SU-DHL-6 (cell line): ENCODE measurements at regions not wholly inside any gene's neighbourhood (a gene's known extent, or its start where the extent isn't known, plus 50 kb on each side); places are given as distances from the start of the nearest gene placed in this dataset.

ENCODE experiments used
- H2AFZ ChIP-seq: fragments of 200-600 bp; sonication (generic); 2 replicates; pipeline ENCODE4 v1.6.1; 2014; ENCODE audit warnings: low read depth, mild to moderate bottlenecking, moderate library complexity, mixed read lengths, antibody characterized with exemption, low read length; ENCODE audit not compliant: severe bottlenecking
- H3F3A ChIP-seq: fragments of 200-600 bp; shearing (Covaris generic); 2 replicates; pipeline ENCODE4 v1.6.0; 2016; ENCODE audit warnings: antibody characterized with exemption, mild to moderate bottlenecking; ENCODE audit not compliant: insufficient read depth
- H3K27ac ChIP-seq: fragments of 200-600 bp; sonication (generic); 2 replicates; pipeline ENCODE4 v1.5.1; 2016; ENCODE audit warnings: low read depth, mild to moderate bottlenecking, low read length, moderate library complexity, mixed read lengths
- H3K27me3 ChIP-seq: fragments of 200-600 bp; sonication (generic), shearing (Covaris generic); 2 replicates; pipeline ENCODE4 v1.6.0; 2014; ENCODE audit warnings: mild to moderate bottlenecking, low read length
- H3K36me3 ChIP-seq: fragments of 200-600 bp; sonication (generic); 2 replicates; pipeline ENCODE4 v1.6.1; 2014; ENCODE audit warnings: mild to moderate bottlenecking, low read length, mixed read lengths
- H3K4me2 ChIP-seq: fragments of 300-600, 200-600 bp; shearing (Covaris generic), sonication (generic); 2 replicates; pipeline ENCODE4 v1.6.0; 2014; ENCODE audit warnings: low read length, low read depth, mild to moderate bottlenecking; ENCODE audit not compliant: poor library complexity, severe bottlenecking
- H3K4me3 ChIP-seq: fragments of 200-600 bp; sonication (generic); 2 replicates; pipeline ENCODE4 v1.5.1; 2014; ENCODE audit warnings: antibody characterized with exemption, low read length, mild to moderate bottlenecking, mixed read lengths; ENCODE audit not compliant: insufficient read depth, poor library complexity, severe bottlenecking
- H3K79me2 ChIP-seq: fragments of 200-600 bp; sonication (generic); 2 replicates; pipeline ENCODE4 v1.6.1; 2014; ENCODE audit warnings: mild to moderate bottlenecking, low read length, moderate library complexity; ENCODE audit not compliant: insufficient read depth
- H3K9ac ChIP-seq: fragments of 200-600 bp; sonication (generic); 2 replicates; pipeline ENCODE4 v1.7.0; 2014; ENCODE audit warnings: mild to moderate bottlenecking, low read length
- H3K9me2 ChIP-seq: fragments of 200-600 bp; sonication (generic); replicated peaks from 2 replicates; pipeline ENCODE4 v1.6.1; 2014; ENCODE audit warnings: low read length; ENCODE audit not compliant: insufficient read depth
- H3K9me3 ChIP-seq: fragments of 200-600 bp; sonication (generic); 2 replicates; pipeline ENCODE4 v1.6.1; 2014; ENCODE audit warnings: low read length, mixed read lengths; ENCODE audit not compliant: insufficient read depth
- H4K20me1 ChIP-seq: fragments of 200-600 bp; sonication (generic); 2 replicates; pipeline ENCODE4 v1.6.1; 2014; ENCODE audit warnings: low read depth, mild to moderate bottlenecking, antibody characterized with exemption, low read length, moderate library complexity, mixed read lengths
- CTCF ChIP-seq: fragments of 200-600 bp; sonication (generic); IDR thresholded peaks from one replicate; pipeline ENCODE4 v1.5.1; 2017; ENCODE audit warnings: antibody characterized with exemption, mild to moderate bottlenecking, low read length, moderate library complexity; ENCODE audit not compliant: insufficient read depth, poor library complexity, severe bottlenecking
- EZH2phosphoT487 ChIP-seq: fragments of 200-600 bp; sonication (generic), shearing (Covaris generic); conservative IDR thresholded peaks from 2 replicates; pipeline ENCODE4 v1.6.1; 2018; ENCODE audit warnings: mild to moderate bottlenecking, antibody characterized with exemption, low read length, moderate library complexity, mixed read lengths

DNA sequence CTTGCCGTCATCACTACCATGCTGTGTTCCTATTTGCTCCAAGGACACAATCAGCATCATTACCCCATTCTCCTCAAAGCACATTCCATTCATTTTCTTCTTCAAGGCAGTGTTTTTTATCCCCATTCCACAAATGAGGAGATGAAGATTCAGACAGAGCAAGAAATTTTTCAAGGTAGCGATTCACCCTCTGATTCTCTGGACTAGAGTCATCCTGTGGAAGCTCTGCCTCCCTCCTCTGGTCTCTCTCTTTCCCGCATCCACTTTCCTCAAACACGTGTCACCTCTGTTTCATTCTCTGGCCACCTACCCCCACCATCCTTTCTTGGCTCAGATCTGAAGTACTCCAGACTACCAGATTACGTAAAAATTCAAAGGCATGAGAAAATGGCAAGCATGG lies 297.9 kb downstream of the SOX11 start:
- H3K9me2 ChIP-seq, result no peaks in the 10 kb centered on the region
- H3K4me2 ChIP-seq, result no peak overlapping the region
- no peak overlapping the region for H3K27ac ChIP-seq
- no peaks in the 10 kb centered on the region for H3K27me3 ChIP-seq
- H3F3A ChIP-seq, result no peaks in the 10 kb centered on the region
- no peak overlapping the region for H3K9ac ChIP-seq
- no peaks in the 10 kb centered on the region for H3K79me2 ChIP-seq
- TF ChIP-seq CTCF, result no peak
- no peaks in the 10 kb centered on the region for H3K36me3 ChIP-seq
- no peaks in the 10 kb centered on the region for H3K9me3 ChIP-seq
- H4K20me1 ChIP-seq, result no peaks in the 10 kb centered on the region
- no peak overlapping the region for H3K4me3 ChIP-seq
- H2AFZ ChIP-seq, result no peak overlapping the region

- Histone ChIP-seq H3K9me2 (no peaks in the 10 kb centered on the region), H3K4me3 (no peak overlapping the region), H3F3A (no peaks in the 10 kb centered on the region), H3K27ac (no peak overlapping the region), H2AFZ (no peak overlapping the region), H3K79me2 (no peaks in the 10 kb centered on the region), H3K36me3 (no peaks in the 10 kb centered on the region), H4K20me1 (no peaks in the 10 kb centered on the region), H3K27me3 (no peaks in the 10 kb centered on the region), H3K4me2 (no peak overlapping the region), H3K9ac (no peak overlapping the region), H3K9me3 (no peaks in the 10 kb centered on the region)
- TF ChIP-seq CTCF (no peak), EZH2phosphoT487 (no peak)
Observed at GRCh38 chr2:5991305-5991968, 299.3 kb downstream of the SOX11 start.

DNA sequence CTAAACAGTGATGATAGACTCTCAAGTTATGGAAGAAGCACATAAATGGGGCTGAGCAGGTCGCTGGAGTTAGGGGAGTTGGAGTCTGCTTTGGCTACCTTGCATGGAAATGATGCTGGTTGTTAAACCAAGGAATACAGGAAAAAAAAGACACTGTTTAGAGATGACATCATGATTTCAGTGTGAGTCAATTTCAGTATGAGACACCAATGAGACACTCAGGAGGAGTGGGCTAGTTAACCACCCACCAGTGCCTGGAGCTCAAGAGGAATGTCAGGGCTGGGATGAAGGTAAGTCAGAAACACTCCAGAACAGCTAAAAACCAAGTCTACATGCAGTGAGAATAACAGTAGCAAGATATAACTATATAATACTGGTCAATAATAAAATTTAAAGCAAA lies 303.6 kb downstream of the SOX11 start:
- TF ChIP-seq EZH2phosphoT487 (no peak), CTCF (no peak)
- Histone ChIP-seq H3K4me3 (no peak overlapping the region), H3K9me2 (no peaks in the 10 kb centered on the region)

DNA sequence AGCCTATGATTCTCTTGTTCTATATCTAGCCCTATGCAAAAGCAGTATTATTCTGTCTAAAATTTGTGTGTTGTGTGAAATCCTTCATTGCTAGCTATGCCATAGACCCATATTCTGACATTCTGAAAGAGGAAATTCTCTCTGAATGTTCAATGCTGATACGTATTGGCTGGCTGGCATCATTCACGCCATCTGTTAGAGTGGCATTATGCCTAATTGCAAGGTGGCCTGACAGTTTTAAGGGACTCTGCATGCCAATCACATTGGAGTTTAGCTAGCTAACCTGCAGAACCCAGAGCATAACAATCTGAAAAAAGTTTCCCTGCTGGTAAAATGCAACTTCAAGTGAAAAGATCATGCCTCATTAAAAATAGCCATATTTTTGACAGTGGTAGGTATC lies 316.0 kb downstream of the SOX11 start:
- H3K36me3 ChIP-seq, result no peaks in the 10 kb centered on the region; the same call in 1 of the 2 replicates
- no peak overlapping the region for H2AFZ ChIP-seq
- no peak overlapping the region for H3K4me3 ChIP-seq
- no peaks in the 10 kb centered on the region for H4K20me1 ChIP-seq
- no peaks in the 10 kb centered on the region for H3F3A ChIP-seq
- no peaks in the 10 kb centered on the region for H3K9me2 ChIP-seq
- H3K27ac ChIP-seq, result no peak overlapping the region
- H3K27me3 ChIP-seq, result no peaks in the 10 kb centered on the region
- TF ChIP-seq CTCF (no peak), EZH2phosphoT487 (no peak)
- no peak overlapping the region for H3K9ac ChIP-seq
- H3K4me2 ChIP-seq, result no peak overlapping the region
- no peaks in the 10 kb centered on the region for H3K79me2 ChIP-seq
- no peaks in the 10 kb centered on the region for H3K9me3 ChIP-seq

More for the DNA sequence above, 303.6 kb downstream of the SOX11 start:
- Histone ChIP-seq H3F3A (no peaks in the 10 kb centered on the region), H4K20me1 (no peaks in the 10 kb centered on the region), H2AFZ (no peak overlapping the region), H3K27me3 (no peaks in the 10 kb centered on the region), H3K36me3 (no peaks in the 10 kb centered on the region), H3K9me3 (no peaks in the 10 kb centered on the region), H3K4me2 (no peak overlapping the region), H3K79me2 (no peaks in the 10 kb centered on the region), H3K27ac (no peak overlapping the region), H3K9ac (no peak overlapping the region)
